Right lung (tissue), 2 donors: ENCODE measurements at regions not wholly inside any gene's neighbourhood (a gene's known extent, or its start where the extent isn't known, plus 50 kb on each side); places are given as distances from the start of the nearest gene placed in this dataset.
"Not testable (repeated sequence)": the region's sequence is repeated elsewhere in the genome, so short reads cannot be mapped to it uniquely, and the experiment has no call there.

Experiments
- DNase-seq, 2 donors: peaks; one replicate each; pipeline ENCODE4 v3.0.0-alpha.2; 2013

DNA sequence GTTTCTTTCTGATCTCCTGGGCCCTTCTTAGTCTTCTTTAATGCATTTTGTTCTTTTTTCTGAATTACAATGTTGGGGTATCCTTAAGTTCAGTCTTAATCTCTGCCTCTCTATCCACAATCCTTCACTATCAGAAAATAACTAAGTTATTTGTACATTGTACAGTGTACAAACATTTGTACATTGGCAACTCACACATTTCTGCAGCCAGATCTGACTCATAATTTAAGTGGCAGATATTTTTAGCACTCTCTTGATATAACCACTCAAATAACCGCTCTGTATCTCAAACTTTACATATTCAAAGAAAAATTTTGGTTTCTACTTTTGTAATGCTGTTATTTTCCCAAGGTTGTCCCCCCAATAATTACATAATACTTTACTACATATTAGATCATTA is 691.1 kb upstream of the SPRY2 start:
- no peak for DNase-seq

DNA sequence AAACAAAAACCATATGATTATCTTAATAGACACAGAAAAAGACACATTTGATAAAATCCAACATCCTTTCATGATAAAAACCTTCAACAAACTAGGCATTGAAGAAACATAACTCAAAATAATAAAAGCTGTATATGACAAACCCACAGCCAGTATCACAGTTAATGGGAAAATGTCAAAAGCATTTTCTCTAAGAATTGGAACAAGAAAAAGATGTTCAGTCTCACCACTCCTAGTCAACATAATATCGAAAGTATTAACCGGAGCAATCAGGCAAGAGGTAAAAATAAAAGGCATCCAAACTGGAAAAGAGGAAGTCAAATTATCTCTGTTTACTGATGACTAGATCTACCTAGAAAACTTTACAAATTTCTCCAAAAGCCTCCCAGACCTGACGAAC is 684.2 kb upstream of the SPRY2 start:
- no peak for DNase-seq

DNA sequence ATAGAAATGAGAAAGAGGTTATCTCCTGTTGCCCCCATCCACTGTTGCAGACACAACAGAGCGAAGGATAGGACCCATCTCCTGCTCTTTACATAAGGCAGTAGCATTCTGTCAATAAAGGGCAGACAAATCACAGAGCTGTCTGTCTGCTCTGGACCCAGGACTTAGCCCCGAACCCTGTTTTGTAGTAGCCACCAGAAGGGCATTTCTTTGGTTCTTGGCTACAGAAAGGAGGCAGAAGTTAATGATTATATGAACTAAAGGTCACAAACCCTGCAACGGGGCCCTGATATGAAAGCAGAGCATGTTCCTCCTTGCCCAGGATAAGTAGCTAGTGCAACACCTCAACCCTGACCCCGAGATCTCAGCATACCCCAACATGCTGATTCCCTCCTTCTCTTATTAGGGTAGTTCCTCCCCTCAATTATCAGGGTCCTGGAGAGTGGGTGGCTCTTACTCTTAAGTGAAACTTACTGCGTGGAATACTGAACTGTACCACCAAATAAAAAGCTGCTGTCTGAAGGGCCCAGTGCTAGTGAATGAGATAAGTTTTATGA is 680.4 kb upstream of the SPRY2 start:
- DNase-seq: no peak

DNA sequence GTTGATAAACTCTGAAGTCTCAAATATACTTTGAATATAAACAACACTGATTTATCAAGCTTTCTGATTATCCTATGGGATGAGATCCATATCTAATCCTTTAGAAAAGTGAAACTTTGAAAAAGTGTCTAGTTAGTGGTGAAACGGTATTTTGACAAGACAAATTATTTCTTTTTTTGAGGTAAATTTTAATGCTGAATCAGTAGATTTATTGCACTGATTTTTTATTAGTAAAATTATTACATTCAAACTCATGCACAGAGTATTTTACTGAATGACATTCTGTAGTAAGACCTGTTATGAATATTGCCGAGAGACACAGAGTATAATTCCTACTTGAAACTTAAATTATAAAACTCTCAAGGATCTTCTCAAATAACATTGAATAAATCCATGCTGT is 679.1 kb upstream of the SPRY2 start:
- no peak for DNase-seq

DNA sequence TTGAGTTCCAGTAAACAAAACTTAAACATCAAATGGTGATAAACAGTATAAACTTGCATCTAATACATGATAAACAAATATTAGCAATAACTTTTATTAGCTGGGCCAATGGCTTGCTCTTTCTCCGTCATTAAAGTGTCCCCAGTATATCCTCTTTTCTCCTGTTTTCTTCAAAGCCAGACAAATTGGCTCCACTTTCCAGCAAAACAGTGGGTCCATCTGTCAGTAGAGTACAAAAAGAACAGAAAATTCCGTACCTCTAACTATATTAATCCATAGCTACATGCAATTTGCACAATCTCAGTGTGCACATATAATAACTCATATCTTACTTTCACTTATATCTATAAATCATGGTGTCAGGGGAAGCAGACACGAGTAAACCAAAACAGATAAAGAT is 678.0 kb upstream of the SPRY2 start:
- DNase-seq: no peak

DNA sequence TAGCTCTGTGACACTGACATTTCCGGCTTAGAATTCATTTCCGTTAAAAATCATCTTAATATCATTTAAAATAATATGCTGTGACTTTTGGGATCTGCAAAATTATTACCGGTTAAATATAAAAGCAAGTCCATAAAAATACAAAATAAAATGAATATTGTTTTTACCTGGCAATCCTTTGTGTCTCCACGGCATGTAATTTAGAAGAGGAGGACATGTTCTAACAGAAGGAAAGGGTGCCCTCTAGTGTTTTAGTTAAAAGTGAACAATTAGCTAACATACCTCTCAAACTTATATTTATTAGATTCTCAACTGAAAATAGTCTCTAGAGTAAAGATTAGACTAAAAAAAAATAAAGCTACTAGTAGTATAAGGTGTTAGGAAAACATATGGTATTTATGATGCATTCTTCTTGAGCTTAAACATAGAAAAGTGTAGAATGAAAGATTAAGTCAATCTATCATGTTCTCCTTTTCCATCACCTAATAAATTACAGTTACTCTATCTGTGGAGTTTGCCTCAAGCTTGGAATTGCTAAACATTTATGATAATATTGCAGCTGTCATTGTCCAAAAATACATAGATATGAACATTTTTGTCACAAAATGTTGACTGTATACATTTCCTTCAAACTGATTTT is 676.7 kb upstream of the SPRY2 start:
- peak; percentile 10 to 23 for DNase-seq

DNA sequence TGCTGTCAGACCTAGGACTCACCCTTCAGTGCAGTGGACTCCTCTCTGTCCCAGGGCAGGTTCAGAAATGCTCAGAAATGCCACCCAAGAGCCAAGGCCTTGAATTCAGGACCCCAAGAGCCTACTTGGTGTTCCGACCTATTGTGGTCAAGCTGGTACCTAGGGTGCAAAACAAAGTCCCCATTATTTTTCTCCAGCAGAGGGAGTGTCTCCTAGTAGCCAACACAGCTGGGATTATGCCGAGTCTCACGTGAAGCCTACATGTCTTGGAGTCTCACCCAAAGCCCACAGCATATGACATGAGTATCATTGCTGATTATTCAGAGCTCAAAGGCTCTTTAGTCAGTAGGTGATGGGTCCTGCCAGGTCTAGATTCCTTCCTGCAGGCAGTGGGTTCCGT is 671.1 kb upstream of the SPRY2 start:
- DNase-seq: no peak

DNA sequence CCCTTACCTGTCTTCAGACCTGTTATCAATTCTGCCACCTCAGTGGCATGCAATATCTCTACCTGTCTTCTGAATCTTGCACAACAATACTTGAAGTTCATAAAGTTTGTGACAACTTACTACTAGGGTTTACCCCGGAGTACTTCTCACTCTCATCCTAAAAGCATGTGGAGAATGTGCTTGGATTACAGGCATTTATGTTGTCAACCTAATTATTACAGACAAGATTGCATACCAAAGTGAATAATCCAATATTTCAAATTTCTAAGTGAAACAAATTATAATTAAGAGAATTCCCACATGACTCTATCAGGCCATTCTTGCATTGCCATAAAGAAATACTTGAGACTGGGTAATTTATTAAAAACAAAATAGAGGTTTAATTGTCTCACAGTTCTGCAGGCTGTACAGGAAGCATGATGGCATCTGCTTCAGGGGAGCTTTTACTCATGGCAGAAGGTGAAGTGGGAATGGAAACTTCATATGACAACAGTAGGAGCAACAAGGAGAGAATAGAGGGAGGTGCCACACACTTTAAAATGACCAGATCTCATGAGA is 661.0 kb upstream of the SPRY2 start:
- DNase-seq: no peak

DNA sequence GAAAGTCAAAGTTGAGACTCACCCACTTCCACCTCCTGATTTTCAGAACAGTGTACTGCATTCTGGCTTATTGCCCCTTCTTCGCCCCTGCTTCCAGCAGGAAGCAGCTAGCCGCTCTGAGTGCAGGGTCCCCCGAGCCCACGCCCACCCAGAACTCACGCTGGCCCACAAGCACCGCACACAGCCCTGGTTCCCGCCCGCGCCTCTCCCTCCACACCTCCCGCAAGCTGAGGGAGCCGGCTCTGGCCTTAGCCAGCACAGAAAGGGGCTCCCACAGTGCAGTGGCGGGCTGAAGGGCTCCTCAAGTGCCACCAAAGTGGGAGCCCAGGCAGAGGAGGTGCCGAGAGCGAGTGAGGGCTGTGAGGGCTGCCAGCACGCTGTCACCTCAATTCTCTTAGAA is 657.7 kb upstream of the SPRY2 start:
- DNase-seq: not testable (repeated sequence)

DNA sequence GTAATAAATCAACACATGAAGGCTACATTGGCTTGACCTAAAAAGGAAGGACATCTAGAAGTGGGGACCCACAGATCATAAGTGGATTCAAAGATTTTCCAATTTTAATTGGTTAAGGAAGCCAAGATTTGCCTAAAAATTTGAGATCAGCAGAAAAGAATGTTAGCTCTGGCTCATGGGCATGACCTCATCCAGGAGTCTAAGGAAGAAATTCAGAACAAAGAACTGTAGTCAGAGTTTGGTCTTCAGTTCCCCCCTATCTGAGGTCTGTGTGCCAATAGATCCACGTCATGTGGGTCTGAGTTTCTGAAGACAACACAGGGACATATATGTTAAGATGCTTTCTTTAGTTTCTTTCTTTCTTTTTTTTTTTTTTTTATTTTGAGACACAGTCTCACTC is 648.8 kb upstream of the SPRY2 start:
- DNase-seq: no peak

DNA sequence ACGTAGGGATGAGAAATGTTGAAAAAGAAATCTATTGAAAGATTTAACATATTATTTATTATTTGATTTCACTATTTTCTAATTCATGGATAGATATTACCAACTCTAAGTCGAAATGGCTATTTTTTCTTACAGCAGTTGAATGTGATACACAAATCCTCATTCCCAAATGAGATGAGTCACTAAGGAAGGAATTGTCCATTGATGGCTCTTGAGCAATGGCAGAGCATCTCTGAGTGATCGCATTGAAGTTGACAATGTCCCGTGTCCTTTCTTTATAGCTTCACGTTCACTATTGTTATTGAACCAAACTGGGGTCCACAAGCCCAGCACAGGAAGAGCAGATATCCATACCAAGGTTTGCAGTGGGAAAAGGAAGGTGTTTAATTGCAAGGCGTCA is 648.3 kb upstream of the SPRY2 start:
- no peak for DNase-seq

DNA sequence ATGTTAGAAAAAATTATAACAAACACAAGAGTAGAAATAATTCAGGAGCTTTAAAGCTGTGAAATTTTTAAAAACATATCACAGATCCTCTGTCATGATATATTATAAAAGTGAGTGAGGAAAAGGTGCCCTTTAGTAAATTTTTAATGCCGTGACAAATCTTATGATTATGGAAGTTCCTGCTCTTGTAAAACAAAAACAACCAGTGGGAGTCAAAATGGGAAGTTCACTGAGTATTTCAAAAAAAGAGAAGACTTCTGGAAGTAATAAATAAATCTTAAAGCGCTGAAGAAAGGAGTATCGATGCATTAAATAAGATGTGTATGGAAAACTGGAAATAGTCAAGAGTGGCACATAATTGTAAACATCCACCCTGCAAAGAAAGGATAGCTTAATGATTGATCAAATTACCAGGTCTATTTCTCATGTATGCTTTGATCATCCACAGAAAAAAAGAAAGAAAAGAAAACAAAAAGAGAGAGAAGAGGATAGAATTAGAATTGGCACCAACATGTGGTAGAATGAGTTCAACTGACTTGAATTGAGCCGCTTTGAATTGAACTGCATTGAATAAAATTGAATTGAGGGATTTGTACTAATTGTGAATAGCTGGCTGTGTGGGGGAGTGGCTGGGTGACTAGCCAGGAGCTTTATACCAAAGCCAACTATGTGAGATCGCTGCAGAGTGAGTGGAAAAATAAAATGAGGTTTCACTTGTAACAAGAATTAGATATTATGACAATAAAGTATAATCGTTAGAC is 647.6 kb upstream of the SPRY2 start:
- no peak for DNase-seq

DNA sequence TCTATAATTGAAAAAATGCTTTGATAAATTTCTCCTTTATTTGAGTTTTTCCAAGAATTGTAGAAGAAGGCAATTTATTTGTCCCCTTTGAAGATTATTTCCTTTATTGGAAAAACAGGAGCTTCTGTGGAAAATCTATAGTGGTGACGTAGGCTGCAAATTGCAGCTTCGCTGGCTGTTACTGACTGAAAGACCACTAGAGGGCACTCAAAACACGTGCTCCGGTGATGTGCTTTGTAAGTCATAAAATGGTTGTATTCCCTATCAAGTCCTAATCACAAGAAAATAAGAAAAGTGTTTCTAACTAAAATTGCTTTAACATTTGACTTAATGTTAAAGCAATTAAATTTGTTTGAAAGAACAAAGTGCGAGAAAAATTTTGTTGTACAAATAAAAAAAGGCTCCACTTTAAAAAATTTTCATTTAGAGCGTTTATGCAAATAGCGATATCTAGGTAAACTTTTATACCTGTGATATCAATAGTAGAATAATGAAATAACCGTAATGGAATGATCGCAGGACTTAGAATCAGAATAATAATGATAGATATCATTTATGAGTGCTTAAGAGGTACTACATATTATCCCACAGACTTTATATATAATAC is 638.2 kb upstream of the SPRY2 start:
- peak; percentile 27 to 42 for DNase-seq

DNA sequence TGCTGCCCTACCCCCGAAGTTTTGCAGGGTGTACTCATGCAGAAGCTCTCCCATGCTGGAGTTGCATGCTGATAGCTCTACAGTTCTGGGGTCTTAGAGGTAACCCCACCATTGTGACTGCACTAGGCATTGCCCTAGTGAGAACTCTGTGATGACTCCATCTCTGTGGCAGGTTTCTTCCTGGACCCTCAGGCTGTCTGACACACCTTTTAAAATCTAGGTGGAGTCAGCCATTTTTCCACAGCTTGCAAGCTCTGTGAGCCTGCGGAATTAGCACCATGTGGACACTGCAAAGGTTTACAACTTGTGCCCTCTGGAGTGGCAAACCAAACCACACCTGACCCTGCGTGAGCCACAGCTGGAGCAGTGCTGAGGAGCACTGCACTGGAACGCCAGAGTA is 636.2 kb upstream of the SPRY2 start:
- no peak for DNase-seq

DNA sequence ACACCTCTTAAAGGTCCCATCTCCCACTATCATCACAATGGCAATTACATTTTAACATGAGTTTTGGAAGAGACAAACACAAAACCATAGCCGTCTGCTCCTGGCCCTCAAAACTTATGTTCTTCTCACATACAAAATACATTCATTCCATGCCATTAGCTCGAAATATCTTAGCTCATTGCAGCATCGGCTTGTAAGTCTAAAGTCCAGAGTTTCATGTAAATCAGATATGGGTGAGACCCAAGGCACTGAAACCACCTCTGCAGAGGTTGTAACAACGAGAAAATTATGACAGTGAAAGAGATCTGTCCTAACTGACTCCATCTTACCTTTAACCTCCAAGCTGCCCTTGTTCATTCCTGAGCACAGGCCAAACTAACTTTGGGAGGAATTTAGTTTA is 635.0 kb upstream of the SPRY2 start:
- no peak for DNase-seq

DNA sequence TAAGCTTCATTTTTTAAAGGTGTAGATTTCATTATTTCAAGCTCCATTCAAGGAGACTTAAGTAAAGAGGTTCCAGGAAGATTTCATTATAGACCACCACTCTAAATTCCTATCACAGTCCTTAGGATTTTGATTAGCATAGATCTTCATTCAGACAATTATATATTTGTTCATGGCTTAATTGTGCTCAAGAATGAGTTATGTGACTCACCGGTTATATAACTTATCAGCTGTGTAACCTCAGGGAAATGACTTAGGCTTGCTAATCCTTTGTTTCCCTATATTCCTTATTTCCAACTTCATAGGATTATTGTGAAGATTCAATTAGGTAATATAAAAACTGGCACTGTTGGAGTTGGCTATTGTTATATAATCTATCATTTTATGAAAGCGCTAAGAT is 632.8 kb upstream of the SPRY2 start:
- no peak for DNase-seq

DNA sequence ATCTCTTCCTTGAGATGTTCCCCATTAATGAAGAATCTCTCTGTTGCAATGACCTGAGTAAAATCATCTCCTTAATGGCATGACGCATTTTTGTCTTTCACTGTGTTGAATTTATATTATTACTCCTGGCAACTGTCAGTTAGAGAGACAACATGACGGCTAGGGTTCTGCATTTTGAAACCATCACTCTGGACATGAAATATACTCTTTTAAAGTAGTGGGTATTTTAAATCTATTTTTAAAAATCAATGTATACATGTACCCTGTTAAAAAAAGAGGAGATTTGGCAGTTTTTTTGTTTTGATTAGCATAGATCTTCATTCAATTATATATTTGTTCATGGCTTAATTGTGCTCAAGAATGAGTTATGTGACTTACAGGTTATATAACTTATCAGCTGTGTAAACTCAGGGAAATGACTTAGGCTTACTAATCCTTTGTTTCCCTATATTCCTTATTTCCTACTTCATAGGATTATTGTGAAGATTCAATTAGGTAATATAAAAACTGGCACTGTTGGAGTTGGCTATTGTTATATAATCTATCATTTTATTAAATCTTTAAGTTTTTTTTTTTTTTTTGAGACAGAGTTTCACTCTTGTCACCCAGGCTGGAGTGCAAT is 632.0 kb upstream of the SPRY2 start:
- no peak for DNase-seq

DNA sequence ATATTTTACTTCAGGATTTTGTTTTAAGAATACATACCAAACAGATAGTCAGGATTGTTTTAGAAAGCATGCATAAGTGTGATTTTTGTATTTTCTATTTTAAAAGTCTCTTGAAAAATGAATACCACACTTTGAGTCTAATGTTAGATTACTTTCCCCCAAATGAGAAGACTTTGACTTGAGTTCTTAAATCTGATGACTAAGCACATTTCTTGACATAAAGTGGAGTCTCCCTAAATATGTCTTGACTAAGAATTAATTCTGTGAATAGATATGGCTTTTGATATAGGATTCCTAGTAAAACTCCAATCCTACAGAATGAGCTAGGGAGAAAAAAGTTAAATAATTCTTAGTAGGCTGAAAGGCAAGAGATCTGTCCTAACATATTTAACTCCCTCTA is 624.2 kb upstream of the SPRY2 start:
- no peak for DNase-seq

DNA sequence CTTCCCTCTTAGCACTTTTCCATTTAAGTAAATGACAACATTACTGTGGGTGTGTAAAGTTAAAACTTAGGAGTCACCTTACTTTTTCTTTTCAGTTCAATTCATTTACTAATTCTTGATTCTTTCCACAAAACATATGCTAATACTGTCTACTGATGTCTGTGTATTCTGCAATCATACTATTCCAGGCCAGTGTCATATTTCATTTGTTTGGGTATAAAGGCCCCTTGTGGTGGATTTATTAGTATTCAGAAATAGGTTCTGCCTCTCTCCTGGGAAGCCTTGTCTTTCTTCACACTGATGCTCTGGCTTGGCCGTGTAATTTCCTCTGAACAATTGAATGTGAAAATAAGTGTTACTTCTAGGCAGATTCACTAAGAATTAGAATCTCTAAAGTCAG is 621.9 kb upstream of the SPRY2 start:
- DNase-seq: no peak

DNA sequence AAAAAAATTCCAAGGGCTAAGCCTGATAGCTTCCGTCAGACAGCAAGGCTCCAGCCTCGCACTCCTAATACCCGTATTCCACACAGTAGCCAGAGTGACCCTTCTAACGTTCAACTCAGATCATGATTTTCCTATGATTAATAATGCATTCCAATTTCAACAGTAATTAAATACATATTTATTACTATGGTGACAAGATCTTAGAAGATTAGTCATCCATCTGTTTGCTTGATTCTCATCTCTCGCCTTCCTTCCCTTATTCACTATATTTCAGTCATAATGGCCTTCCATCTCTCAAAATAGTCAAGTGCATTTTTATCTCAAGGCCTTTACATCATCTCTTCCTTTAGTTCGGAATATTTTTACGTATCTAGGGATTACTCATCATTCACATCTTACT is 621.2 kb upstream of the SPRY2 start:
- DNase-seq: no peak

DNA sequence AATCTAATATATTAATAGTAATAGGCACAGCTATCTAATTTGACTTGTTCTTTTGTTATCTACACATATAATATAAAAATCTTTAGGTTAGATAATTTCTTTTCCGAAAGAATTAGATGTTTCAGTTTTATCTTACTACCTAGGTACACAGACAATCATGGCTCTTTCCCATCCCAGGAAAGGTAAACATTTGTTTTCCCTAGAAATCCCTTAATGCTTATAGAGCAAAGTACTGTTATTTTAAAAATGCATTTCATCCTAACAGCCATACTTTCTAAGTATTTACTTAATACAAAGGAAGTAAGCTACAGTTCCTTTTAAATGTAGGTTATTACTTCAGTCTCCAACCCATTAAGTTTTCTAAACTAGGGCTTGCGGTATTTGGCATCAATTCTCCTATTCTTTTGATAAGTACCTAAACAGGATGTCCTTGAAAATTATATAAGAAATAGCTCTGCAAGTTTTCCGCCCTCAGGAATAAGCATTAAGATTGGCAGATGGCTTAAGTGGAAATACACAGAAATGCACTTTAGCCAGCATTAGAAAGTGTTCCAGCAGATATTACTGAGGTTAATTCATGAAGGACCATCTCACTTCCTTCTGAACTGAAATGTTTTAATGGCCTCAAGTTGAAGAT is 616.2 kb upstream of the SPRY2 start:
- no peak for DNase-seq

DNA sequence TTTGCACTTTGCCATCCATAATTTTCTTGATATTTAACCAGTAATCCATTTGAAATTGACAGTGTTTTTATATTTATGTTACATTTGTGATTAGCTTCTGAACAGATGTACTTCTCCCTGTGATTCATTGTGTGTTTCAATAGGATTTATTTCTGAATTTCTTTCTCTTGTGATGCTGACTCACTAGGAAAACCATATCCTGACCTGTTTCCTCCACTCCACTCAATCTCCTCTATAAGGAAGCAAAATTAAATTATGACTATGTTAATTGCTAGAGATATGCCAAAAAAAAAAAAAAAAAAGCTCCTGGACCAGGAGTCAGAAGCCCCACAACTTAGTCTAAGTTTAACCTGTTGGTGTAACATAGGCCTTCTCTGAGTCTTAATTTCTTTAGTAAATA is 614.6 kb upstream of the SPRY2 start:
- no peak for DNase-seq
